Limb (tissue), 2 donors: ENCODE measurements at regions not wholly inside any gene's neighbourhood (a gene's known extent, or its start where the extent isn't known, plus 50 kb on each side); places are given as distances from the start of the nearest gene placed in this dataset.
"Not testable (repeated sequence)": the region's sequence is repeated elsewhere in the genome, so short reads cannot be mapped to it uniquely, and the experiment has no call there.

Experiments
- DNase-seq, 2 donors: peaks; one replicate each; pipeline ENCODE4 v3.0.0-alpha.2; 2016; ENCODE audit errors: extremely low spot score in 2 of 2

- not testable (repeated sequence) for DNase-seq
Measured at GRCh38 chr19:27419217-27419616, 1793.7 kb downstream of the UQCRFS1 start.

GRCh38 chr19:27393591-27393990 is 1819.4 kb downstream of the UQCRFS1 start:
- DNase-seq, result no peak

- peak in 1 of 2 donors; percentile 4 for DNase-seq
Measured at GRCh38 chr19:27392027-27392632, 1820.8 kb downstream of the UQCRFS1 start.

GRCh38 chr19:27379306-27379705 is 1833.6 kb downstream of the UQCRFS1 start:
- not testable (repeated sequence) for DNase-seq

- DNase-seq, result not testable (repeated sequence)
Measured at GRCh38 chr19:27369603-27370002, 1843.3 kb downstream of the UQCRFS1 start.

- DNase-seq, result not testable (repeated sequence)
Measured at GRCh38 chr19:27362438-27362837, 1850.5 kb downstream of the UQCRFS1 start.

- not testable (repeated sequence) for DNase-seq
Measured at GRCh38 chr19:27355581-27355980, 1857.4 kb downstream of the UQCRFS1 start.
